TTC549 (cell line): ENCODE measurements at regions not wholly inside any gene's neighbourhood (a gene's known extent, or its start where the extent isn't known, plus 50 kb on each side); places are given as distances from the start of the nearest gene placed in this dataset.

Experiments
- FAIRE-seq: peaks from 2 replicates; lab custom pipeline; 2012; peaks lifted over from hg19 to GRCh38; lab: Jason Lieb, UNC

DNA sequence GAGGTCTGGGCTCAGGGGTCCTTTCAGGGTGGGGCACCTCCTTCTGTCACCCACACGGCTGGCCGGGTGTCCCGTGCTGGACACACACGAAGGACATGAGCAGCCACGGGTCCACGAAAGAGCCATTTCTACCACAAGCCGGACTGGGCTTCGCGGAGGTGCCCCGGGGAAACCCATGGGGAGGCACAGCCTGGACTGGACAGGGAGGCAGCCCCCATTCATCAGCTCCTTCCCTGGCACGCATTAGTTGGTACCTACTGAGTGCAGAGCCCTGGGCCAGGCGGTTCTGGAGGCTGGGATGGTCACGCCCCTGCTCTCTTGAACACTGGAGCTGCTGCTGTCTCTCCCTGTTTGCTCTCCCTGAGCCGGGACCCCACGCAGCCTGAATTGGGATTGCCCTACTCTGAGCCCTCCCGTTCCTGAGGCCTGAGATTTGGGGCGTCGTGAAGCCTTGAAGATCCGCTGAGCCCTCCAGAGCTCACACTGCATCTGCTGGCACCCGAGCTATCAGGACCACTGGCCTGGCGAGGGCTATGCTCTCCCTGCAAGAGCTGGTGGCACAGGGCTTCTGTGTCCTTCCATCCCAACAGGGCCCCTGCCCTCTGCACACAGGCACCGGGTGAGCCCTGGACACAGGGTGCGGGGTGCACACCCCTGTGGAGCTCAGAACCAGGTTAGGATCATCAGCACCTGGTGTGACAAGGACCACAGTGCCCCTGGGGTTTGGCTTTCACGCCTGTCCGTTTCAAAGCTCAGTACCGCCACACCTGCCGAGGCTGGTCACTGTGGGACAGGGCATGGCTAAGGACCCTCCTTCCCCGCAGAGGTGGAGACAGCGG lies 84.6 kb downstream of the MYEOV start:
- FAIRE-seq: no peak

DNA sequence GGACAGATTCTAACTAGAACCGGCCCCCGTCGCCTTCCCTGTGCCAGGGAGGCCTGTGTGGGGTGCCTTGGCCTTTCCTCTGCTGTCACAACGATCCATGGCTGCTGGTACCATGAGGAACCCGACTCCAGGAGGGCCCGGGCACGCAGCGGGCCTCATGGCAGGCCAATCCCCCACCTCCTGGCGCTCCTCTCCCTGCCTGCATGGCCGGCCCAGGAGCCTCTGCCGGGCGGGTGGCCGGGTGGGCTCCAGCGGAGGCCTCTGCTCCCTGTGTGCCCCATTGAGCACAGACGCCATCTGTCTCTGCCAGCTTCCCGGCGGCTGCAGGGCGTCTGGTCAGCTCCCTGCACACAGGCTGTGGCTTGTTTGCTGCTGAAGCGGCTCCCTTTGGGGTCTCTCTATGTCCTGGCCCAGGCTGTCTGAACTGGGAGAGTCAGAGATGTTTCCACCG lies 86.5 kb downstream of the MYEOV start:
- no peak for FAIRE-seq

DNA sequence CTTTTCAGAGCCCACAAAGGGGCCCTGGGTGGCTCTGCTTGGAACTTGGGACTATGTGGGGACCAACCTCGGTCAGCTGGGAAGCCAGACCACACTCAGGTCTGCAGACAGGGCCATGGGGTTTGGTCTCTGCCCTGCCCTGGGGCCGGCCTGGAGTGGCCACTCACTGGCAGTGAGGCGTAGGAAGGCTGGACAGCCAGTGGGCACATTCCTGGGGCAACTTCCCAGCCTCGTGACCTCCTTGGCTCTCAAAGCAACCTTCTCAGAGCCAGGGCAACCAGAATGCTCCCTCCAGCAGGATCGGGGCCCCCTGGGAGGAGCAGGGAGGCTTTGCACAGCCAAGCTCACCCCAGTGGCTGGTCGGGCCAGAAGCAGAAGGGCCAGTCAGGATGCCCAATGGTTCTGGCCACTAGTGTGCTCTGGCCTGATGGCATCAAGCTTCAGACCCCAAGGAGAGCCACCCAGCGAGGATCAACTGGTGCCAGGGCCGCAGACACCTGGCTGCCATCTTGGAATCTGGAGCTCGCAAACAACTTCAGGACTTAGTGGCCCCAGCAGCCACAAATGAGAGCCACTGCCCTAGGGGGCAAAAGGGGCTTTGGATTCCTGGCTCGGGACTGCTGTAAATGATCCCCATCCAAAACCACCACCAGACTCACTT lies 87.1 kb downstream of the MYEOV start:
- no peak for FAIRE-seq

DNA sequence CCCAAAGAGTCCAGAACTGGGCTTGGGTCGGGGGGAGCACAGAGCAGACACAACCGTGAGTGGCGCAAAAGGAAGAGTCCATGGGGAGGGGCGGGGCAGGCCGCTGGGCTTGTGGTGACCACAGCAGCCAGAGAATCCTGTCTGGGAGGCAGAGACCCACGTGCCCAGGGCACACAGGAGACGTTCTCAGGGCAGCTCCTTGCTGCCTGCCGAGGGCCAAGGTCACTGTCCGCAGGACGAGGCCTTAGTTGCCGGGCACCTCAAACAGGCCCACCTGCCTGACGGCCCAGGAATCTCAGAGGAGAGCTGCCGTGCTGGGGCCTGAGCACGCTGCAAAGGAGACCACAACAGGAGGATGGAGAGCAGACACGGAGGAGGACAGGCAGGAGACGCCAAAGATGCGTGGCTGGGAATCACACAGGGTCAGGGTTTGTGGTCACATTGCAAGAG lies 87.8 kb downstream of the MYEOV start:
- no peak for FAIRE-seq

GRCh38 chr11:69382131-69383128 lies 88.5 kb downstream of the MYEOV start:
- no peak for FAIRE-seq

DNA sequence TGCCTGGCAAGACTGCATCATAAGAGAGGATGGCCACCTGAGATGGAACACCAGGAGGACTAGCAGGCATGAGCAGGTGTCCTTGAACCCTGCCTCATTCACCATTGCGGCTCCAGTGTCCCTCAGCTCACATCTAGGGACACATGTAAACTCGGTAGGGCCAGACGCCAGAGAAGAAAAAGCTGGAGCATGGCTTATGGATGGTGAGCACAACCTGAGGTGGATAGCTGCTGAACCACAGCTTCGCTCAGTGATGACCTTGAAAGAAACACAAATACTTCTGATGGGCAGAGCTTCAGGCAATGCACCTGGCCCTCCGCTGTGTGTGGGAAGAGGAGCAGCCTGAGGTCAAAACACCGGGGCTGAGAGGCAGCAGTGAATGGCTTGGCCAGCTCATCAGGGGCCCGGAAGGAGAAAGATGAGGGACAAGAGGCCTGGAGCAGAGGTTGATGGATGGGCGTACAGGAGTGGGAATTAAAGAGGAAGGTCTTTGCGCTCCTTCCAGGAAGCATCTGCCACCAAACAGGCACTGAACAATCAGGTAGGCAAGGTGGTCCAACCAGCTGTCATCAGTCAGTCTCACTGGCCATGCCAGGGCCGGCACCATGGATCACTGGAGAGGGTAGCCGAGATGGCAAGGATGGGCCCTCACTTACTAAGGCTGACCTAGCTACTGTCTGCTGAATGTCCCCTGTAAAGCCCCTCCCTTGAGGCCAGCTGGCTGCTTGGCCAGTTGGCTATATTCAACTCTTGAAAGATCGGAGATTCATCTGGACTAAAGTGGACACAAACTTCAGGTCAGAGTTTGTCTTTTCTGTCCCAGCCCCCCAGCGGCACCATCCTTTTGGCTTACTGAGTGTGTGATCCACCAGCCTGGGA lies 89.7 kb downstream of the MYEOV start:
- FAIRE-seq: no peak

DNA sequence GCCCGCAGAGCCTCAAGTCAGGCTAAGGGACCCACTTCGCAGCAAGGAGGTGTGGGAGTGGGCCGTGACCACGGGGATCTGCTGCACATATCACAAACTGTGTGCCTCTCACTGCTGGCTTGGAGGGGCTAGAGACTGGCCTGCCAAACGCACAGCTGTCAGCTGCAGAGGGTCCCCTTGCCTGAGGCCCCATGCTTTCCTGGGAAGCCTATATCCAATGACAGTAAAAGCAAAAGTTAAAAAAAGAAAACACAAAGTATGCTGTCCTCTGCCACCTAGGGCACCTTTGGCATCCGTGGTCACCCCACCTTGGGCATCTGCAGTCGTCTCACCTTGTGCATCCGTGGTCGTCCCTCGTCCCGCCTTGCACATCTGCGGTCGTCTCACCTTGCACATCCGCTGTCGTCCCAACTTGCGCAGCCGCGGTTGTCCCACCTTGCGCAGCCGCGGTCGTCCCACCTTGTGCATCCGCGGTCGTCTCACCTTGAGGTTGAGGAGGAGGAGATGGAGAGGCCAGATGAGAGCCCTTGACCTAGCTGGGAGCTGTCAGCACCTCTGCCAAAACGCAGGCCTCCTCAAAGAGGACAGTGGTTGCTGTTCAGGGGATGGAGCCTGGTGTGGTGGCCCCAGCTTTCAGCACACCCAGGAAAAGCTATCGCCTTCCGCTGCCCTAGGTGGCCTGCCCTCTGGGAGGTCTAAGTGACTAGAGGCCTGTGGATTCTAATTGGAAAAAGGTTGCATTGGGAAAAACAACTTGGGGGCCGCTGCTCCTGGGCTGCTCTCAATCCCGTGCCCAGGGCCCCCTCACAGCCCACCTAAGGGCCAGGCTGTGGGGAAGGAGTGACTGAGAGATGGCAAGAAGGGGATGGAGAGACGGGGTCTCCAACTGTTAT lies 90.5 kb downstream of the MYEOV start:
- no peak for FAIRE-seq

DNA sequence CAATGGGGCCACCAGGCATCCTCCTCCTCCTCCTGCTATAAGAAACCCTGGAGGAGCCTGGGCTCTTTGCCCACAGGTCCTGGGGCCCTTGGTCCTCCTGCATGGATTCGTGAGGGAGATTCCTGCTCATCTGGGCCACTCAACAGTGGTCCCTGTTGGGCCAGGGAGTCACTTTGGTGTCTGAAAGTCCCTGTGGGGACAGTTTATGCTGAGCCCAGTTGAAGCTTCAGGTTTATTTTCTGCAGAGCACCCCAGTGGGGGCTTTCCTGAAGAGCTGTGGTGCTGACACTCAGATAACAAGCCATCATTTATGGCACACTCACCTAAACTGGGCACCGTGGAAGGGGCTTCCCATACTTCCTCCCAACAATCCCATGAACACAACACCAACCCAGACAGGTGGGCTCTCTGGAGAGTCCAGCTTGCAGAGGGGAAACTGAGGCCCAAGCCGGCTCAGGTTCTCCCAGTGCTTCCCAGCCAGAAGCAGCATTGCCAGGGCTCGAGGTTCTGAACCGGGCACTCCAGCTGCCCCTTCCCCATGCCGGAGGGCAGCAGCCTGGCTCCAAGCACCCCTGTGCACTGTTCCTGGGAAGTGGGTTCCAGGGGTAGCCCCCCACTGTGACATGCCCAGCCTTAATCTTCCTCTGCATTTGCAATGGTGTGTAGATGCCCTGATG lies 91.3 kb downstream of the MYEOV start:
- FAIRE-seq: no peak

DNA sequence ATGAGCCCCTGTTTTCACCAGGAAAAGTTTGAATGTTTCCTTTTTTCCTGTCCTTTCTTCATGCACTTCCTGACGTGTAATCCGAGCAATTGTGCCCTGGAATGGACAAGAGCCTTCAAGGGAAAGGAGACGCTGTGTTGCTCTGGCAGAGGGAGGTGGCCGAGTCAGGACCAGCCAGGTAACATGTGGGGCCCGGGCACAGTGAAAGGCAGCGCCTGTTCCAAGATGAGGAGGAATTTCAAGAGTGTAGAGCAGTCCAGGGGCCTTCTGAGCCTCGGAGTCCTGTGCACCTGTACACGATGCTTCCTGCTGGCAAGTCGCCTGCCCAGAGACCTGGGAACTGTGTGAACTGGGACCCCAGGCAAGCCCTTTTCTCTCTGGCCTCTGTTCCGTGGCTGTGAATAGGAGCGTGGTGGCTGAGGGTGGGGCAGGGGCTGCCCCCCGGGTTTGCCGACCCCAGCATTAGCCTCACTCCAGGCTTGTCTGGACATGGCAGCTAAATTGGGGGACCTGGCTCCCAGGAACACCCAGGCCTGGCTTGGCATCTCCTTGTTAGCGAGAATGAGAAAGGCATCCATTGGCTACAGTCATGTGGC lies 92.0 kb downstream of the MYEOV start:
- no peak for FAIRE-seq

GRCh38 chr11:69386594-69387408 lies 92.8 kb downstream of the MYEOV start:
- FAIRE-seq: no peak

DNA sequence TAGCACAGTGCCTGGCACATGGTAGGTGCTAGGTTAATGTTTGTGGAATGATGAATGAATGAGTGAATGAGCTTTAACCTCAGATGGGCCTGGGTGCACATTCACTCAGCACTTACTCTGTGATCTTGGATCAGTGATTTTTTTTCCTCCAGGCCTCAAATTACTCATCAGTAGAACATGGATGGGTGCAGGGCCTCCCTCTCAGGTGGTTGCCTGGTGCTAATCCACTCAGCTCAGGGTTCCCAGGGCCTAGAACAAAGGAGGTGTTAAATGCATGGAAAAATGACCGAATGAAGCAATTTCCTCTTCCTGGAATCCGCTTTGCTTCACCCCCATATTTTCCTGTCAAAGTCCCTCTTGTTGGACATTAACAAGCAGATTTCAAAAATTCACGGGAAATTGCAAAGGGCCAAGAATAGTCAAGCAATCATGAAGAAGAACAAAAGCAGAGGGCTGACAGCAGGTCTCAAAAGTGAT lies 93.5 kb downstream of the MYEOV start:
- no peak for FAIRE-seq

- FAIRE-seq: no peak
Measured at GRCh38 chr11:69388210-69388609, 93.3 kb upstream of the LINC01488 start.

GRCh38 chr11:69388661-69389060 lies 92.8 kb upstream of the LINC01488 start:
- no peak for FAIRE-seq

DNA sequence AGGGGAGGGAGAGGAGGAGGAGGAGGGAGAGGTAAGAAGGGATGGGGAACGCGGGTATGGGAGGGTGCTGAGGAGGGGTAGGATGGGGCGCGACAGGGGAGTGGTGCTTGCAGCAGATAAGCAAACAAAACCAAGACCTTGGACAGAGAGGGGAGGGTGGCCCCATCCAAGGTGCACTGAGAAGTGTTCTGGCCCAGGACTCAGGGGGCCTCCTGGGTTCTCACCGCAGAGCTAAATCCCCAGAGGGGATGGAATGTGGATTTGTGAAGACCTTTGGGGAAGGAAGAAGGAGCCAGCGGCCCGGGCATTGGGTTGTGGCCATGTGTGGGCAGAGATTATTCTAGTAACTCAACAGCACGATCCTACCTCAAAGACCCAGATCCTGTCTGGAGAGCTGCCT lies 90.9 kb upstream of the LINC01488 start:
- FAIRE-seq: no peak

DNA sequence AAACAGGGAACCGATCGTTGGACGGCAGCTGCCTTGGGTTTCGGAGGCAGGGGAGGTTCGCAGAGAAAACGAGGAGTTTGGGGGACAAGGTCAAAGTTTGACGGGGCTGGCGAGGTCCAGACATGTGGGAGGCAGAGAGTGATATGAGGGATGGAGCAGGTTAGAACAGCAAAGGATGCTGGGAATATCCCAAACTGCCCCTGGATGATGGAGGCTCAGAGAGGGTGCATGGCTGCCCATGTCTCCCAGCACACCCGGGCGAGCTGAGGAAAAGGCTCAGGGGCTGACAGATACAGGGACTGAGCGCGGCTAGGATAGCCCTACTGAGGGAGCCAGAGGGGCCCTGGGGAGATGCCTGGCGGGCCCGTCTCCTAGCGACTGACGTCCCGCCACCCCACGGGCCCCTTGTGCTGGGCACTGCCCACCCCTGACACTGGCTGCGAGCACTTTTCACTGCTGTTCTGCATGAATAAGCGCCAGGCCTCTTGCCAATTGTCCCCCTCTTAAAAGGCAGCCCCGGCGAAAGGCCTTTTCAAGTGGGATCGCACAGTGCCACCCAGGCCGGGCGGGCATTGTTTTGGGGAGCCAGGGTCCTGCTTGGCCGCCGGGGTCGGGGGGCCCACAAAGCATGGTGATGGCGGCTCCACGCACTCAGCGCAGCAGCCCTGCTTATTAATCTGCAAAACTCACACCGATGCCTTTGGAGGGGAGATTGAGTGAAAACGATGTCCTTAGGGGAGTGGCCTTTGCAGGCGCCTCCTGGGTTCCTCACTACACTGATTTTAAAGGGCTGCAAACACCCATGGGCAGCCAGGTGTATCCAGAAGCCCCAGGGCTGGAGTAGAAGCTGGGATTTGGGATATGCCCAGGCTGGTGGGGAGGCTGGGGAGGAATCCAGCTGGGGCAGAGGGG lies 90.0 kb upstream of the LINC01488 start:
- no peak for FAIRE-seq

GRCh38 chr11:69392104-69392653 lies 89.3 kb upstream of the LINC01488 start:
- FAIRE-seq: no peak
